ENCODE measurements at regions not wholly inside any gene's neighbourhood (a gene's known extent, or its start where the extent isn't known, plus 50 kb on each side); places are given as distances from the start of the nearest gene placed in this dataset.

GRCh38 chr18:44466997-44467396 is 213.7 kb upstream of the SETBP1 start:
- Histone ChIP-seq H3K4me3 (no peak overlapping the region), H3K9me3 (no peaks in the 10 kb centered on the region), H3K4me1 (peaks cover 0 to 38% (median 3%) of the 10 kb centered on the region in 3 donors), H3K27ac (no peak overlapping the region), H3K27me3 (no peaks in the 10 kb centered on the region), H3K36me3 (no peaks in the 10 kb centered on the region)
- WGBS, 2 donors (ENCODE audit: low coverage in 1 of 2), result 63 to 79% methylated on average over 2 of the region's 2 CpGs
- TF ChIP-seq CTCF (IDR thresholded peaks at IDR 0.05) (no peak), EP300 (IDR thresholded peaks at IDR 0.05) (no peak), POLR2A (IDR thresholded peaks at IDR 0.05) (no peak), POLR2AphosphoS5 (IDR thresholded peaks at IDR 0.05) (no peak)
- ATAC-seq, result no peak

- H3K27ac ChIP-seq, result no peak overlapping the region
- H3K27me3 ChIP-seq, result no peaks in the 10 kb centered on the region
- peaks cover 0 to 36% (median 3%) of the 10 kb centered on the region in 3 donors for H3K4me1 ChIP-seq
- no peaks in the 10 kb centered on the region for H3K36me3 ChIP-seq
- no peak overlapping the region for H3K4me3 ChIP-seq
- H3K9me3 ChIP-seq, result no peaks in the 10 kb centered on the region
- TF ChIP-seq POLR2AphosphoS5 (IDR thresholded peaks at IDR 0.05), result no peak
- TF ChIP-seq EP300 (IDR thresholded peaks at IDR 0.05), result no peak
- TF ChIP-seq CTCF (IDR thresholded peaks at IDR 0.05), result no peak
- no peak for TF ChIP-seq POLR2A (IDR thresholded peaks at IDR 0.05)
- whole genome bisulfite sequencing, 2 donors (ENCODE audit: low coverage in 1 of 2), result 45 to 92% methylated on average over 2 of the region's 2 CpGs
- no peak for ATAC-seq
Measured at GRCh38 chr18:44467718-44468117, 213.0 kb upstream of the SETBP1 start.

GRCh38 chr18:44473394-44474066 is 207.2 kb upstream of the SETBP1 start:
- H3K4me3 ChIP-seq, result no peak overlapping the region
- H3K4me1 ChIP-seq, result peaks cover 0 to 5% (median 0%) of the 10 kb centered on the region in 3 donors
- H3K9me3 ChIP-seq, result no peaks in the 10 kb centered on the region
- TF ChIP-seq POLR2A (IDR thresholded peaks at IDR 0.05), result no peak
- TF ChIP-seq POLR2AphosphoS5 (IDR thresholded peaks at IDR 0.05), result no peak
- TF ChIP-seq CTCF (IDR thresholded peaks at IDR 0.05), result no peak
- no peak for TF ChIP-seq EP300 (IDR thresholded peaks at IDR 0.05)
- no peaks in the 10 kb centered on the region for H3K36me3 ChIP-seq
- no peaks in the 10 kb centered on the region for H3K27me3 ChIP-seq
- WGBS, 2 donors (ENCODE audit: low coverage in 1 of 2), result 60 to 83% methylated on average over 1 of the region's 2 CpGs
- no peak overlapping the region for H3K27ac ChIP-seq
- no peak for ATAC-seq

GRCh38 chr18:44474067-44474411 is 206.6 kb upstream of the SETBP1 start:
- 55% methylated on average over 2 of the region's 3 CpGs; no CpG with 5 or more reads in 1 of the 2 donors for WGBS, 2 donors (ENCODE audit: low coverage in 1 of 2)
- no peak overlapping the region for H3K4me3 ChIP-seq
- no peaks in the 10 kb centered on the region for H3K27me3 ChIP-seq
- TF ChIP-seq POLR2A (IDR thresholded peaks at IDR 0.05), result no peak
- TF ChIP-seq POLR2AphosphoS5 (IDR thresholded peaks at IDR 0.05), result no peak
- no peak for TF ChIP-seq CTCF (IDR thresholded peaks at IDR 0.05)
- H3K36me3 ChIP-seq, result no peaks in the 10 kb centered on the region
- peaks cover 0 to 5% (median 0%) of the 10 kb centered on the region in 3 donors for H3K4me1 ChIP-seq
- H3K9me3 ChIP-seq, result no peaks in the 10 kb centered on the region
- no peak for ATAC-seq
- no peak overlapping the region for H3K27ac ChIP-seq

GRCh38 chr18:44474591-44474990 is 206.1 kb upstream of the SETBP1 start:
- H3K36me3 ChIP-seq, result no peaks in the 10 kb centered on the region
- H3K9me3 ChIP-seq, result no peaks in the 10 kb centered on the region
- TF ChIP-seq EP300 (IDR thresholded peaks at IDR 0.05) (no peak), POLR2AphosphoS5 (IDR thresholded peaks at IDR 0.05) (no peak), POLR2A (IDR thresholded peaks at IDR 0.05) (no peak), CTCF (IDR thresholded peaks at IDR 0.05) (no peak)
- no peak overlapping the region for H3K4me3 ChIP-seq
- no peaks in the 10 kb centered on the region for H3K27me3 ChIP-seq
- H3K27ac ChIP-seq, result no peak overlapping the region
- ATAC-seq, result no peak
- peaks cover 0 to 5% (median 0%) of the 10 kb centered on the region in 3 donors for H3K4me1 ChIP-seq

All from gastroesophageal sphincter (tissue), 4 donors.